GM21723 (cell line): ENCODE measurements at regions not wholly inside any gene's neighbourhood (a gene's known extent, or its start where the extent isn't known, plus 50 kb on each side); places are given as distances from the start of the nearest gene placed in this dataset.

Experiments used
- ATAC-seq: cut with Tn5 transposase; IDR thresholded peaks from one replicate; pipeline ENCODE4 v1.9.1; 2021; ENCODE audit warnings: mild to moderate bottlenecking, moderate library complexity; ENCODE audit not compliant: unreplicated experiment

DNA sequence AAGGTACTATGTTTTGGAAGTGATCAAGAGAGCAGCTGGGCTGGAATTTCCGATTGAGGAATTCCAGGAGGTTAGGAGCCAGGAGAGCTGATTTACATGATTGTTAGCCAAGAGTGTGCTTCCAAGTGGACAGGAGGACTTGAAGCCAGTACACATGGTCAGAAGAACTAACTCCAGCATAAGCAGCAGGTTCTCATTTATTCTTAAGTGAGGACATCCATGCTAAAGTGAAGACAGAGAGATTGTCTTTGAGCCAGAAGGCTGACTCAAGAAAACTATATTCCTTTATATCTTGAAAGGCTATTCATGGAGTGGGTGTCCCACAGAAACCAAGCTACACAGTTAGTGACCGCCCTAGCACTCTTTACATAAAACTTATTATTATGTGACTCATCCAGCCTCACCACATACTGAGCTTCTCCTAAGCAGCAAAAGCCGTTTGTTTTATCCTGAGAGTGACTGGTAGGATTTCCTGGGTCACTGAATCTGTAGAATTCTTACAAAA is 56.7 kb upstream of the SEMA3A start:
- no peak for ATAC-seq

GRCh38 chr7:84250452-84250851 is 55.9 kb upstream of the SEMA3A start:
- no peak for ATAC-seq

DNA sequence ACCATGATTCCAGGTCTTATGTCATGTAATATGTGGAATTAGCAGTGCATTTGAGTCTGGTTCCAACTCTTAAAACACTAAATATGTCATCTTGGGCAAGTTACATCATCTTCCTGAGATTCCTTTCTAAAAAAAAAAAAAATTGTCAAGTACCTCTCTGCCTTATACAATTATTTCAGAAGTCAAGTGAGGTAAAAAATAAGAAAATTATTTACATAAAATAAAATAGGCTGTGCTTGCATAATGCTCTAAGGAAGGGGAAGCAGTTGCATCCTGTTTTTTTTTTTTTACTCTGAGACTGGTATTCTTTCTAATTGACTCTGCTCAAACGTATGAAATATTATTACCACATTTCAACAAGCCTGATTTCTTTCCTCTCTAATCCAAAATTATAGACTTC is 55.1 kb upstream of the SEMA3A start:
- no peak for ATAC-seq

- no peak for ATAC-seq
Observed at GRCh38 chr7:84248843-84249242, 54.3 kb upstream of the SEMA3A start.

- ATAC-seq: no peak
Observed at GRCh38 chr7:84248267-84248666, 53.7 kb upstream of the SEMA3A start.

DNA sequence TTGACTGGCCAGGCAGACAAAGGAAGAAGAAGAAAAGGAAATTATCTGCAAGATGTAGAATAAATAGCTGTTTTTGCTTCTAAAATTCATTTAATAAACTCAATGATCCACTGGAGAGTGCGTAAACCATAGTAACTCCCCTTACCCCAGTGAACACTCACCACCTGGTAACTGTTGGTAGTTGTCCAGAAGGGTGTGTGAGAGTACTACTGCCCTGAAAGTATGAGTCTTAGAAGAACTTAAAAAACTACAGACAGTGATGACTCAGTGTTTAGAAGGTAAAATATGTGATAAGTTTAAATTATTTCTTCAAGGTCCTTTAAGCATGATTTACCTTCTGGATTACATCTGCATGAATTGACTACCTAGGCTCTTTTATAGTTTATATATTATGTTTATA is 53.0 kb upstream of the SEMA3A start:
- ATAC-seq: no peak

- ATAC-seq: no peak
Observed at GRCh38 chr7:84245835-84246234, 51.2 kb upstream of the SEMA3A start.
